Right lobe of liver (tissue), 4 donors: ENCODE measurements at regions not wholly inside any gene's neighbourhood (a gene's known extent, or its start where the extent isn't known, plus 50 kb on each side); places are given as distances from the start of the nearest gene placed in this dataset.
"Not testable (repeated sequence)": the region's sequence is repeated elsewhere in the genome, so short reads cannot be mapped to it uniquely, and the experiment has no call there.

Source experiments
- POLR2A ChIP-seq: fragments of 450-650 bp; IDR thresholded peaks from one replicate; pipeline ENCODE4 v1.6.1; 2017; ENCODE audit warnings: antibody characterized with exemption, mild to moderate bottlenecking
- TF ChIP-seq, protein P1 (sequence below), 4 donors: fragments of 200-600 bp in 3 of 4; fragments of 450-650 bp in 1 of 4; IDR thresholded peaks; one replicate each; pipeline versions ENCODE4 v1.5.1 to v1.8.0; 2016 to 2022; ENCODE audit warnings: antibody characterized with exemption in 4 of 4, mild to moderate bottlenecking in 2 of 4
- donor health status: DM: no; HTN: no; CAD: no.
- donor health status: DM: no; HTN: no; CAD: no.
- donor health status: DM: no; HTN: yes; CAD: no.

- TF ChIP-seq, protein P1, sequence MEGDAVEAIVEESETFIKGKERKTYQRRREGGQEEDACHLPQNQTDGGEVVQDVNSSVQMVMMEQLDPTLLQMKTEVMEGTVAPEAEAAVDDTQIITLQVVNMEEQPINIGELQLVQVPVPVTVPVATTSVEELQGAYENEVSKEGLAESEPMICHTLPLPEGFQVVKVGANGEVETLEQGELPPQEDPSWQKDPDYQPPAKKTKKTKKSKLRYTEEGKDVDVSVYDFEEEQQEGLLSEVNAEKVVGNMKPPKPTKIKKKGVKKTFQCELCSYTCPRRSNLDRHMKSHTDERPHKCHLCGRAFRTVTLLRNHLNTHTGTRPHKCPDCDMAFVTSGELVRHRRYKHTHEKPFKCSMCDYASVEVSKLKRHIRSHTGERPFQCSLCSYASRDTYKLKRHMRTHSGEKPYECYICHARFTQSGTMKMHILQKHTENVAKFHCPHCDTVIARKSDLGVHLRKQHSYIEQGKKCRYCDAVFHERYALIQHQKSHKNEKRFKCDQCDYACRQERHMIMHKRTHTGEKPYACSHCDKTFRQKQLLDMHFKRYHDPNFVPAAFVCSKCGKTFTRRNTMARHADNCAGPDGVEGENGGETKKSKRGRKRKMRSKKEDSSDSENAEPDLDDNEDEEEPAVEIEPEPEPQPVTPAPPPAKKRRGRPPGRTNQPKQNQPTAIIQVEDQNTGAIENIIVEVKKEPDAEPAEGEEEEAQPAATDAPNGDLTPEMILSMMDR (IDR thresholded peaks at IDR 0.05), result not testable (repeated sequence)
- TF ChIP-seq POLR2A, result not testable (repeated sequence)
These were observed 138.4 kb downstream of the FAM72C start for GRCh38 chr1:143833376-143833775.
